ENCODE measurements at regions not wholly inside any gene's neighbourhood (a gene's known extent, or its start where the extent isn't known, plus 50 kb on each side); places are given as distances from the start of the nearest gene placed in this dataset.

DNA sequence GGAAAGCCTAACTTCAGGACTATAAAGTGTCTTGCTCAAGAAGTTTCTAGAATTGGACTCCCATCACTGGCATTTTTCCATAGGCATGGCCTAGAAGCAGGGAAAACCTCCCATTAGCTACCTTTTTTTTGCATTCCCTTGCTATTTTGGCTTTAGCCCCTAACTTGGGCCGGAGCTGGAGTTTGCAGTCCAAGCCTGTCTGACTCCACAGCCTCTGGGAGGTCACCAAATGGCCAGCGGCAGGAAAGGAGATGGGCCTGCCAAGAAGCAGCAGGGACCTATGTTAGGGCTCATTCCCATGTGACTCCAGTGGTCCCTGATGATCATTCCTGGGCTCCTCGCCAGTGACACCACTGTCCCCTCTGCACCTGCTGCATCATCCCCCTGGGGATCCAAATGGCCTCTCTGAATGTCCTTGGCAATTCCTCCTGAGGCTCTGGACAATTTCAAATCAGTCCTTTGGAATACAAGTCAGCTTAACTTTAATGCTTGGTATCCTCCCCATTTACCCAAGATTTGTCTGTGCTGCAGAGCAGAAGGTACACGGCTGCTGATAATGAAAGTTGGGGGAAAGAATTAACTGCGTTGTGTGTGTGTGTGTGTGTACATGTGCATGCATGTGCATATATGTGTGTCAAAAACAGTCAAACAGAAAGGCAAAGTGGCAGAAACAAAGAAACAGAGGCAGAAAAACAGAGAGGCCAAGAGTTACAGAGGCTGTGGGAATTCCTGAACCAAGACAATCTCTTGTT lies 69.8 kb upstream of the SERP2 start:
- Histone ChIP-seq H2AFZ (ENCODE audit: low read length) (no peak overlapping the region), H3K36me3 (ENCODE audit: control insufficient read depth, insufficient read depth, low read length) (no peaks in the 10 kb centered on the region), H3K9me3 (ENCODE audit: control insufficient read depth, insufficient read depth, low read depth, low read length) (no peaks in the 10 kb centered on the region), H3K9ac (ENCODE audit: insufficient read depth, low read length) (no peak overlapping the region), H3K4me1 (ENCODE audit: control insufficient read depth, extremely low read depth, insufficient read depth, low read length) (peaks cover 33% of the 10 kb centered on the region), H3K4me2 (ENCODE audit: extremely low read depth, insufficient read depth, low read length) (no peak overlapping the region), H3K4me3 (replicated peaks in 1 of 4; ENCODE audit: control extremely low read depth in 1 of 4, insufficient read depth in 1 of 4, low read depth in 3 of 4, low read length in 4 of 4) (no peak overlapping the region), H4K20me1 (ENCODE audit: control insufficient read depth, extremely low read depth, insufficient read depth, low read length) (no peaks in the 10 kb centered on the region), H3K27ac (ENCODE audit: insufficient read depth, low read length) (no peak overlapping the region), H3K27me3 (ENCODE audit: control insufficient read depth, insufficient read depth, low read length) (no peaks in the 10 kb centered on the region), H3K79me2 (ENCODE audit: control insufficient read depth, insufficient read depth, low read length) (no peaks in the 10 kb centered on the region)
- TF ChIP-seq, protein P1, sequence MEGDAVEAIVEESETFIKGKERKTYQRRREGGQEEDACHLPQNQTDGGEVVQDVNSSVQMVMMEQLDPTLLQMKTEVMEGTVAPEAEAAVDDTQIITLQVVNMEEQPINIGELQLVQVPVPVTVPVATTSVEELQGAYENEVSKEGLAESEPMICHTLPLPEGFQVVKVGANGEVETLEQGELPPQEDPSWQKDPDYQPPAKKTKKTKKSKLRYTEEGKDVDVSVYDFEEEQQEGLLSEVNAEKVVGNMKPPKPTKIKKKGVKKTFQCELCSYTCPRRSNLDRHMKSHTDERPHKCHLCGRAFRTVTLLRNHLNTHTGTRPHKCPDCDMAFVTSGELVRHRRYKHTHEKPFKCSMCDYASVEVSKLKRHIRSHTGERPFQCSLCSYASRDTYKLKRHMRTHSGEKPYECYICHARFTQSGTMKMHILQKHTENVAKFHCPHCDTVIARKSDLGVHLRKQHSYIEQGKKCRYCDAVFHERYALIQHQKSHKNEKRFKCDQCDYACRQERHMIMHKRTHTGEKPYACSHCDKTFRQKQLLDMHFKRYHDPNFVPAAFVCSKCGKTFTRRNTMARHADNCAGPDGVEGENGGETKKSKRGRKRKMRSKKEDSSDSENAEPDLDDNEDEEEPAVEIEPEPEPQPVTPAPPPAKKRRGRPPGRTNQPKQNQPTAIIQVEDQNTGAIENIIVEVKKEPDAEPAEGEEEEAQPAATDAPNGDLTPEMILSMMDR (conservative IDR thresholded peaks at IDR 0.05 in 1 of 2, IDR thresholded peaks at IDR 0.05 in 1 of 2; ENCODE audit: low read depth in 1 of 2, low read length in 2 of 2): no peak
- TF ChIP-seq EZH2 (IDR thresholded peaks at IDR 0.05; ENCODE audit: low read length, missing control alignments): no peak
- no peak for DNase-seq (ENCODE audit: low read depth in 2 of 2)

DNA sequence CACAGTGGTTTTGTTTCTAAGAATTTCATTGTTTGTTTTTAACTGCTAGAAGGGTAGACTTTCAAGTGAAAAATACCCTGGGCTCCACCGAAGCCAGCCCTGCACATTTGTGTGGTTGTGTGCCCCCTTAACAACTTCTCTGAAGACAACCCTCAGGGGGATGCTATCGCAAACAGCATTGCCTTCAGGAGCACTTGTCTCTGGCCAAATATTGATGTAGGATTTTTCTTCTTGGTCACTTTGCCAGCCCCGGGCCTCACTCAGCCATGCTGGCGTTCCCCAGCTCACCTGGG lies 69.2 kb upstream of the SERP2 start:
- Histone ChIP-seq H3K36me3 (ENCODE audit: control insufficient read depth, insufficient read depth, low read length) (no peaks in the 10 kb centered on the region), H3K27ac (ENCODE audit: insufficient read depth, low read length) (no peak overlapping the region), H2AFZ (ENCODE audit: low read length) (no peak overlapping the region), H3K4me2 (ENCODE audit: extremely low read depth, insufficient read depth, low read length) (no peak overlapping the region), H4K20me1 (ENCODE audit: control insufficient read depth, extremely low read depth, insufficient read depth, low read length) (no peaks in the 10 kb centered on the region), H3K27me3 (ENCODE audit: control insufficient read depth, insufficient read depth, low read length) (no peaks in the 10 kb centered on the region), H3K9ac (ENCODE audit: insufficient read depth, low read length) (no peak overlapping the region), H3K9me3 (ENCODE audit: control insufficient read depth, insufficient read depth, low read depth, low read length) (no peaks in the 10 kb centered on the region), H3K79me2 (ENCODE audit: control insufficient read depth, insufficient read depth, low read length) (no peaks in the 10 kb centered on the region), H3K4me3 (replicated peaks in 1 of 4; ENCODE audit: control extremely low read depth in 1 of 4, insufficient read depth in 1 of 4, low read depth in 3 of 4, low read length in 4 of 4) (no peak overlapping the region), H3K4me1 (ENCODE audit: control insufficient read depth, extremely low read depth, insufficient read depth, low read length) (peaks cover 33% of the 10 kb centered on the region)
- no peak for TF ChIP-seq EZH2 (IDR thresholded peaks at IDR 0.05; ENCODE audit: low read length, missing control alignments)
- TF ChIP-seq, protein P1 (conservative IDR thresholded peaks at IDR 0.05 in 1 of 2, IDR thresholded peaks at IDR 0.05 in 1 of 2; ENCODE audit: low read depth in 1 of 2, low read length in 2 of 2): no peak
- DNase-seq (ENCODE audit: low read depth in 2 of 2): no peak

DNA sequence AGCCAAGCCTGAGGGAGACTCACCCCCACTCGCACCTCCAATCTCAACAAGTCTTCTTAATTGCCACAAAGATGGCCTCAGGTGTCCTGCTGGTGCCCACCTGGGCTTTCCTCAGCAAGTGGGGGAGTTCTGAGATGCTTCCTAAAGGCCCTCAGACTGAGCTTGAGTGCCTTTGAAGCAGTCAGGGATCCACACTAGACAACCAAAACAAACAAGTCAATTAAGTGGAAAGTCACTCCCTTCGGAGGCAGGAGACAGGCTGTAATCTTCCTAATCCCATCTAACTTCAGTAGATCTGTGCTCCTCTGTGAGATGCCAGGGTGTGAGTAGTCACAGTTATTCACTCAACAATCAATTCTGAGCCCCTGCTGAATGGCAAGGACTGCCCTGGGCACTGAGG lies 68.3 kb upstream of the SERP2 start:
- DNase-seq (ENCODE audit: low read depth in 2 of 2): no peak
- Histone ChIP-seq H4K20me1 (ENCODE audit: control insufficient read depth, extremely low read depth, insufficient read depth, low read length) (no peaks in the 10 kb centered on the region), H3K36me3 (ENCODE audit: control insufficient read depth, insufficient read depth, low read length) (no peaks in the 10 kb centered on the region), H3K4me1 (ENCODE audit: control insufficient read depth, extremely low read depth, insufficient read depth, low read length) (peaks cover 33% of the 10 kb centered on the region), H3K27me3 (ENCODE audit: control insufficient read depth, insufficient read depth, low read length) (no peaks in the 10 kb centered on the region), H2AFZ (ENCODE audit: low read length) (no peak overlapping the region), H3K4me3 (replicated peaks in 1 of 4; ENCODE audit: control extremely low read depth in 1 of 4, insufficient read depth in 1 of 4, low read depth in 3 of 4, low read length in 4 of 4) (no peak overlapping the region), H3K9me3 (ENCODE audit: control insufficient read depth, insufficient read depth, low read depth, low read length) (no peaks in the 10 kb centered on the region), H3K9ac (ENCODE audit: insufficient read depth, low read length) (no peak overlapping the region), H3K27ac (ENCODE audit: insufficient read depth, low read length) (peak overlapping the region; percentile 96), H3K79me2 (ENCODE audit: control insufficient read depth, insufficient read depth, low read length) (no peaks in the 10 kb centered on the region), H3K4me2 (ENCODE audit: extremely low read depth, insufficient read depth, low read length) (peak overlapping the region; percentile 55)
- TF ChIP-seq, protein P1 (conservative IDR thresholded peaks at IDR 0.05 in 1 of 2, IDR thresholded peaks at IDR 0.05 in 1 of 2; ENCODE audit: low read depth in 1 of 2, low read length in 2 of 2): no peak
- TF ChIP-seq EZH2 (IDR thresholded peaks at IDR 0.05; ENCODE audit: low read length, missing control alignments): no peak

Data from fibroblast of lung (primary cell).